KMS-11 (cell line): ENCODE measurements at regions not wholly inside any gene's neighbourhood (a gene's known extent, or its start where the extent isn't known, plus 50 kb on each side); places are given as distances from the start of the nearest gene placed in this dataset.

Experiments
- H2AFZ ChIP-seq: fragments of 200-600 bp; sonication (generic); 2 replicates; pipeline ENCODE4 v1.6.1; 2016; ENCODE audit warnings: antibody characterized with exemption, mixed run types, low read depth
- H3K27ac ChIP-seq: fragments of 200-600 bp; sonication (generic); 2 replicates; pipeline ENCODE4 v1.6.1; 2016; ENCODE audit warnings: mild to moderate bottlenecking, mixed run types
- H3K27me3 ChIP-seq: fragments of 200-600 bp; sonication (generic); 2 replicates; pipeline ENCODE4 v1.6.1; 2017; ENCODE audit warnings: mild to moderate bottlenecking, low read depth, mixed run types, moderate library complexity; ENCODE audit not compliant: insufficient read depth
- H3K36me3 ChIP-seq: fragments of 200-600 bp; sonication (generic); 2 replicates; pipeline ENCODE4 v1.6.1; 2017; ENCODE audit warnings: mild to moderate bottlenecking, mixed run types; ENCODE audit not compliant: insufficient read depth
- H3K4me1 ChIP-seq: fragments of 200-600 bp; sonication (generic); 2 replicates; pipeline ENCODE4 v1.6.1; 2016; ENCODE audit warnings: mild to moderate bottlenecking, low read depth, mixed run types; ENCODE audit not compliant: poor library complexity, severe bottlenecking
- H3K4me2 ChIP-seq: fragments of 200-600 bp; sonication (generic); 2 replicates; pipeline ENCODE4 v1.7.0; 2016; ENCODE audit warnings: mild to moderate bottlenecking, mixed run types
- H3K4me3 ChIP-seq: fragments of 200-600 bp; sonication (generic); IDR thresholded peaks from 2 replicates; pipeline ENCODE4 v1.6.1; 2017; ENCODE audit warnings: low read depth, low read length, mixed read lengths; ENCODE audit not compliant: insufficient read depth
- H3K79me2 ChIP-seq: fragments of 200-600 bp; sonication (generic); 2 replicates; pipeline ENCODE4 v1.6.1; 2016; ENCODE audit warnings: low read depth, mixed run types; ENCODE audit not compliant: insufficient read depth
- H3K9ac ChIP-seq: fragments of 200-600 bp; sonication (generic); 2 replicates; pipeline ENCODE4 v1.6.1; 2016; ENCODE audit warnings: mild to moderate bottlenecking, mixed run types
- H4K20me1 ChIP-seq: fragments of 200-600 bp; sonication (generic); 2 replicates; pipeline ENCODE4 v1.6.1; 2016; ENCODE audit warnings: mild to moderate bottlenecking, mixed run types; ENCODE audit not compliant: insufficient read depth
- CTCF ChIP-seq: fragments of 200-600 bp; sonication (generic); conservative IDR thresholded peaks from 2 replicates; pipeline ENCODE4 v1.6.1; 2017; ENCODE audit warnings: low read depth, mild to moderate bottlenecking, antibody characterized with exemption, low read length, moderate library complexity, mixed read lengths

DNA sequence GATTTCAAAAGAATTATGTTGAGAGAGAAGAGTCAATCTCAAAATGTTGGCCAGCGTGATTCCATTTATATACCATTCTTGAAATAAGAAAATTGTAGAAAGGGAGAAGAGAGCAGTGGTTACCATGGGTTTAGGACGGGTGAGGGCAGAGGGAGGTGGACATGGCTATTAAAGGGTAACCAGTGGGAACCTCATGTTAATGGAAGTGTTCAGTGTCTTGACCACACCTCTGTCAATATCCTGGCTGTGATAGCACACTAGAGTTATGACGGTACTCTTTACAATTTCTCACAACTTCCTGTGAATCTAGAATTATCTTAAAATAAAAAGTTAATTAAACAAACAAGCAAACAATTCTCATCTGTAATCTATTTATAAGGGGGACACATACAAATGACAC, 821.2 kb downstream of the VRK1 start:
- Histone ChIP-seq H3K27ac (no peak overlapping the region), H2AFZ (no peak overlapping the region), H3K4me1 (peaks cover 12% of the 10 kb centered on the region), H3K27me3 (no peaks in the 10 kb centered on the region), H3K4me3 (no peak overlapping the region), H4K20me1 (no peaks in the 10 kb centered on the region), H3K9ac (no peak overlapping the region), H3K4me2 (no peak overlapping the region), H3K79me2 (no peaks in the 10 kb centered on the region), H3K36me3 (no peaks in the 10 kb centered on the region)
- TF ChIP-seq CTCF = no peak

DNA sequence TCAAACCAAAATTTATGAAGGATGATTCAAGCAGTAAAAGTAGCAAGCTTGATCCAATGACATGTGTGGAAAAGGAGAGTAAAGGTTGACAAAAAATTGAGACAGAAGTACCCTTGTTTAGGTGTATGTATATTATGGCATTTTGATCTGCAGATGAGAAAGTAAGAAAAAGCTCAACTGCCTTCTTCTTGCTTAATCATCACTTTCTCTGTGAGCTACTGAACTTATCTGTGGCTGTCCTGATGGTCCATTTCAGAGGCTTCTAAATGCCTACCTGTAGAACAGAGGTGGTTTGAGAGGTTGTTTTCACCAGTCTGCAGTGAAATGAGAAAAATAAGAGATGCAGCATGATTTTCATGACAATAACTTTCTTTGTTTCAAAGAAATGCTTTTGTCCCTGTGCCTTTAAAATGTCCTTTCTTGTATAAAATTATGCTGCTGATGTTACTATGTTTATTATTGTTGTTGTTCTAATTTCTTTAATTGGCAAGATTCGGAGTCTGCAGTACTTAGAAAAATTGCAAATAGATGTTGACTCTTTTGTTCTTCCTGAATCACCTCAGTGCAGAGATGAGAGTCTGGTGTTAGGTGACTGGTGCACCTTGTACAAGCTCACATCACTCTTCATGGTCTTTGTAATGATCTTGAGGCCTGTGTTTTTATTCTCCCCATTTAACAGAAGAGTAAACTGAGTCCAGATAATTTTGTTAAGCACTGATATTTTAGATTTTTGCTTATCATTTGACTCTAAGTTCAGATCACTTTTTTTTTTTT, 821.9 kb downstream of the VRK1 start:
- Histone ChIP-seq H3K4me1 (peaks cover 12% of the 10 kb centered on the region), H3K27me3 (no peaks in the 10 kb centered on the region), H3K9ac (no peak overlapping the region), H4K20me1 (no peaks in the 10 kb centered on the region), H3K4me3 (no peak overlapping the region), H3K79me2 (no peaks in the 10 kb centered on the region), H3K4me2 (no peak overlapping the region), H2AFZ (no peak overlapping the region), H3K36me3 (no peaks in the 10 kb centered on the region), H3K27ac (no peak overlapping the region)
- no peak for TF ChIP-seq CTCF

DNA sequence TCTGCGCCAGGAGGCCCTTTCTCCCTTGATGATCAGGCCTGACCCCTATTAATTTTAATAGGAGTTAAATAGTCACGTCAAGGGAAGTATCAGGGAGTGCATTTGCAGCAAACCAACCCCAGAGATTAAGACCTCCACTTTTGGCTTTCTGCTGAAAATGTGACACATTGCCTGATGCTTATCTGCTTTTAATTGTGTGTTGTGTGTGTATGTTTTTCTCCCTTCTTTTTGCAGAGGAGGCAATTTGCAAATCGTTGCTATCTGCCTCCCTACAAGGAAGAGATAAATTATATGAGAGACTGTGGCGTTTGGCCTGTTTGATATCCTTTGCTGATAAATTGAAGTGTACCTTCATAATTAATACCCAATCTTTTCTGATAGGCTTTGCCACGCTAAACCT, 822.9 kb downstream of the VRK1 start:
- H3K9ac ChIP-seq = no peak overlapping the region; the same call in 1 of the 2 replicates
- no peak for TF ChIP-seq CTCF
- H3K4me2 ChIP-seq = peak overlapping the region; percentile 54
- no peaks in the 10 kb centered on the region for H3K36me3 ChIP-seq
- H4K20me1 ChIP-seq = no peaks in the 10 kb centered on the region
- no peaks in the 10 kb centered on the region for H3K79me2 ChIP-seq
- H3K27me3 ChIP-seq = no peaks in the 10 kb centered on the region
- peaks cover 15% of the 10 kb centered on the region for H3K4me1 ChIP-seq
- H3K4me3 ChIP-seq = no peak overlapping the region
- no peak overlapping the region for H2AFZ ChIP-seq
- no peak overlapping the region for H3K27ac ChIP-seq

DNA sequence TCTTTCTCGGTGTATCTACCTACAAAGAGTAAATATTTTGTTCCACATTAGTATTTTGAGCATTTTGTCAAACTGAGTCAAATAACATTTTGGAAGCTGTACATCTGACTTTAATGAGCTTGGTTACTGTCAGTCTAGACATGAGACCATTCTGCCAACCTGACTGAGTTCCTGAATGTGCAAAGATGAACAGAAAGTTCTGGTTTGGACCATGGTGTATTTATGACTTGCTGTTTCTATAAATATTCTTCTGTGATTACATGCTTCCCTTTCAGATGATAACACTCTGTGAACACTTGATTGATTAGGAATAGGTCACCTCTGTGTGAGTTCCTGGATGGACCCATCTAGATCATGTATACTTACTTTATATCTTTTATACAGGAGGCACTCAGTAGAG, 827.8 kb downstream of the VRK1 start:
- H3K27ac ChIP-seq = no peak overlapping the region
- H3K4me2 ChIP-seq = no peak overlapping the region
- no peaks in the 10 kb centered on the region for H4K20me1 ChIP-seq
- no peak overlapping the region for H2AFZ ChIP-seq
- TF ChIP-seq CTCF = no peak
- no peaks in the 10 kb centered on the region for H3K27me3 ChIP-seq
- H3K36me3 ChIP-seq = no peaks in the 10 kb centered on the region
- H3K79me2 ChIP-seq = no peaks in the 10 kb centered on the region
- H3K4me3 ChIP-seq = no peak overlapping the region
- H3K9ac ChIP-seq = no peak overlapping the region
- H3K4me1 ChIP-seq = peaks cover 24% of the 10 kb centered on the region
